H1 (cell line): ENCODE measurements at regions not wholly inside any gene's neighbourhood (a gene's known extent, or its start where the extent isn't known, plus 50 kb on each side); places are given as distances from the start of the nearest gene placed in this dataset.

ENCODE experiments used
- BRCA1 ChIP-seq: IDR thresholded peaks from 2 replicates; pipeline ENCODE4 v1.6.1; 2012; ENCODE audit warnings: low read depth, low read length, improper control_type of control experiment
- CEBPB ChIP-seq: IDR thresholded peaks from 2 replicates; pipeline ENCODE4 v1.6.1; 2012; ENCODE audit warnings: low read depth, low read length
- CREB1 ChIP-seq: IDR thresholded peaks from 2 replicates; pipeline ENCODE4 v1.6.1; 2012; ENCODE audit warnings: inconsistent platforms
- EZH2 ChIP-seq: fragments of 200-600 bp; sonication (generic); IDR thresholded peaks from 2 replicates; pipeline ENCODE4 v1.7.1; 2012; ENCODE audit warnings: low read depth, mild to moderate bottlenecking, moderate library complexity, low read length, inconsistent platforms; ENCODE audit not compliant: severe bottlenecking
- POLR2A ChIP-seq, 2 experiments: IDR thresholded peaks; 1 replicate in 1 of 2; 2 replicates in 1 of 2; pipeline ENCODE4 v1.6.1; 2011; ENCODE audit warnings: low read depth in 2 of 2, low read length in 2 of 2, mild to moderate bottlenecking in 2 of 2; ENCODE audit errors: control extremely low read depth in 1 of 2
- USF2 ChIP-seq: IDR thresholded peaks from 2 replicates; pipeline ENCODE4 v1.6.1; 2011; ENCODE audit warnings: low read length, improper control_type of control experiment
- ZNF274 ChIP-seq: IDR thresholded peaks from 2 replicates; pipeline ENCODE4 v1.7.0; 2012; ENCODE audit warnings: low read length, borderline replicate concordance; ENCODE audit errors: extremely low read depth
- TF ChIP-seq, protein P1 (sequence below), 3 experiments: IDR thresholded peaks; 1 replicate in 2 of 3; 2 replicates in 1 of 3; pipeline versions ENCODE4 v1.5.1 to v1.6.1; 2011; ENCODE audit warnings: low read length in 3 of 3, mild to moderate bottlenecking in 3 of 3, inconsistent platforms in 2 of 3, low read depth in 1 of 3, moderate library complexity in 1 of 3; ENCODE audit not compliant: insufficient read depth in 1 of 3; ENCODE audit errors: control extremely low read depth in 1 of 3

DNA sequence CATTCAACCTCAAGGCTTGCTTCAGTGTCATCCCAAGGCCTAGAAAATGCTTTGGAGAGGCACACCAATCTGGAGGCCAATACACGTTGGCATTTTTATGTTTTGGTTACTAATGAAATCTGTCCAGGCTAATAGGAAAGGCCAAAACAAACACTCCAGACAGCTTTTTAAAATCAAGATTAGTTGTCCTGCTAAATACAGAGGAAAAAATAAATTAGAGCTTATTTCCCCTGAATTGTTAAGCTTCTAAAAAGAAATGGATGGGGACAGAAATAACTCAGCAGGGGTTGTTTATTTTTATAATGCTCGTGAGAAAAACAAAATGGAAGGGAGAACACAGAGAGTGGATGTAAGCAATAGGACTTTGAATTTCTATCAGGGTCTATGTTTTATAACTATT, 438.5 kb upstream of the LRRC4C start:
- TF ChIP-seq CREB1 (no peak), EZH2 (no peak), POLR2A (IDR thresholded peaks at IDR 0.05; ENCODE audit: control extremely low read depth in 1 of 2, low read depth in 2 of 2, low read length in 2 of 2) (no peak), USF2 (no peak), ZNF274 (no peak), BRCA1 (no peak), CEBPB (no peak)
- TF ChIP-seq, protein P1, sequence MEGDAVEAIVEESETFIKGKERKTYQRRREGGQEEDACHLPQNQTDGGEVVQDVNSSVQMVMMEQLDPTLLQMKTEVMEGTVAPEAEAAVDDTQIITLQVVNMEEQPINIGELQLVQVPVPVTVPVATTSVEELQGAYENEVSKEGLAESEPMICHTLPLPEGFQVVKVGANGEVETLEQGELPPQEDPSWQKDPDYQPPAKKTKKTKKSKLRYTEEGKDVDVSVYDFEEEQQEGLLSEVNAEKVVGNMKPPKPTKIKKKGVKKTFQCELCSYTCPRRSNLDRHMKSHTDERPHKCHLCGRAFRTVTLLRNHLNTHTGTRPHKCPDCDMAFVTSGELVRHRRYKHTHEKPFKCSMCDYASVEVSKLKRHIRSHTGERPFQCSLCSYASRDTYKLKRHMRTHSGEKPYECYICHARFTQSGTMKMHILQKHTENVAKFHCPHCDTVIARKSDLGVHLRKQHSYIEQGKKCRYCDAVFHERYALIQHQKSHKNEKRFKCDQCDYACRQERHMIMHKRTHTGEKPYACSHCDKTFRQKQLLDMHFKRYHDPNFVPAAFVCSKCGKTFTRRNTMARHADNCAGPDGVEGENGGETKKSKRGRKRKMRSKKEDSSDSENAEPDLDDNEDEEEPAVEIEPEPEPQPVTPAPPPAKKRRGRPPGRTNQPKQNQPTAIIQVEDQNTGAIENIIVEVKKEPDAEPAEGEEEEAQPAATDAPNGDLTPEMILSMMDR (IDR thresholded peaks at IDR 0.05; ENCODE audit: control extremely low read depth in 1 of 3, insufficient read depth in 1 of 3, low read depth in 1 of 3, low read length in 3 of 3), result no peak
